ENCODE measurements at regions not wholly inside any gene's neighbourhood (a gene's known extent, or its start where the extent isn't known, plus 50 kb on each side); places are given as distances from the start of the nearest gene placed in this dataset.
A peak's percentile ranks its signal among the peaks of the same experiment; 100 is the strongest.
"Not testable (repeated sequence)": the region's sequence is repeated elsewhere in the genome, so short reads cannot be mapped to it uniquely, and the experiment has no call there.

- no peak for DNase-seq (ENCODE audit: low spot score)
- no peak for FAIRE-seq
Observed at GRCh38 chr4:26175006-26175786, 145.6 kb upstream of the RBPJ start.

DNA sequence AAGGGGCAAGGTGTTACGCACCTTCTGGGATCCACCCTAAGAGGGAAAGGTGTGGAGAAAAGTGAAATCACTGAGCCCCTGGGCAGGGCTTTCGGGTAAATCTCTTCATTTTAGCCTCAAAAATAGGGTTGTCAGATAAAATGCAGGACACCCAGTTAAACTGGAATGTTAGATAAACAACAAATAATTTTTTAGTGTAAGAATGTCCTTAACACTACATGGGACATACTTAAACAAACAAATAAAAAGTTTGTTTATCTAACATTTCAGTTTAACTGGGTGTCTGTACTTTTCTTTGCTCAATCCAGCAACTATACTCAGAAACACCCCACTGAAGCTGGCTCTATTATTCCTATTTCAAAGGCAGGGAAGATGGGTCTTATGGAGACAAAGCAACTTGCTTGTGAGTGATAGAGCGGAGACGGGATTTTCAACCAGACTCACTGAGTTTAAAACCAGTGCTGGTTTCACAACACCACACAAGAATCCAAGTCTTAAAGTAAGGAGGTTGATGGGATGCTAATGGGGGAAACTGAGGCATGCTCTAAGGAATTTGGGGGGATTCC is 144.8 kb upstream of the RBPJ start:
- FAIRE-seq (no peak), DNase-seq (ENCODE audit: low spot score) (no peak)

GRCh38 chr4:26176598-26177149 is 144.1 kb upstream of the RBPJ start:
- DNase-seq (ENCODE audit: low spot score), result no peak
- no peak for FAIRE-seq

DNA sequence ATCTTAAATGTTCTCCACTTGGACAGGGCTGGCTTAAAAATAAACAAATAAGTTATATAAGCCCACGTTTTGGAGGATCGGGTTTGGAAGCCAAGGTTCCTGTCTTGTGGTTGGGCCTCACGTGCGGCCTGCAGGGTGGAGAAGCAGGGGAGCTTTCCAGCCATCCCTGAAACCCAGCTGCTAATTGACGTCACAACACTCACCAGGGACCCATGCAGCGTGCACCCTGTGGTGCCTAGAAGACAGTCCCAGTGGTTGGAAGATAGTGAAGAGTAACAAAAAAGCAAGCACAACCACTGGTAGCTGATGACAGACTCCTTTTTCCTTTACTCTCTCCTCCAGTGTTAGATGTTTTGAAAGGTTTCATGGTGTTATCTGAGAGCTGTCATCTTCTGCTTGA is 142.0 kb upstream of the RBPJ start:
- DNase-seq (ENCODE audit: low spot score) (no peak), FAIRE-seq (no peak)

DNA sequence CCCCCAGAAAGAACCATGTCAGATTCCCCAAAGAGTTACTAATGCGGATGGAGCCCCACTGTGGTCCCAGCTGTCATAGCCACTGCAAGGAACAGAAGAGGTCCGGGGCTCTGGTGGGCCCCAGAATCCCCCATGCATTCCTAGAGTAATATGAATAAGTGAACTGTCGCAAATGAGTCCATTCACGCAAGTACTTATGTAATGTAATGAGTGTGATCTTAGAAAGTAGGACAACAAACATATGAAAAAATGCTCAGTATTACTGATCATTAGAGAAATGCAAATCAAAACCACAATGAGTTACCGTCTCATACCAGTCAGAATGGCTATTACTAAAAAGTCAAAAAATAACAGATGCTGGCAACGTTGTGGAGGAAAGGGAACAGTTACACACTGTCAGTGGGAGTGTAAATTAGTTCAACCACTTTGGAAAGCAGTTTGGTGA is 141.5 kb upstream of the RBPJ start:
- no peak for DNase-seq (ENCODE audit: low spot score)
- FAIRE-seq, result no peak

DNA sequence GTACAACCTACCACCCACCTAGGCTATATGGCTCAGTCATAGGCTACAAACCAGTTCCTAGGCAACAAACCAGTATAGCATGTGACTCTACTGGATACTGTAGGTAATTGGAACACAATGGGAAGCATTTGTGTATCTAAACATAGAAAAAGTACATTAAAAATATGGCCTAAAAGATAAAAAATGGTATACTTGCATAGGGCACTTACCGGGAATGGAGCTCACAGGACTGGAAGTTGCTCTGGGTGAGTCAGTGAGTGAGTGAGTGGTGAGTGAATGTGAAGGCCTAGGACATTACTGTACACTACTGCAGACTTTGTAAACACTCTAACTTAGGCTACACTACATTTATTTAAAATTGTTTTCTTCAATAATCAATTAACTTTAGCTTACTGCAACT is 139.2 kb upstream of the RBPJ start:
- no peak for FAIRE-seq

DNA sequence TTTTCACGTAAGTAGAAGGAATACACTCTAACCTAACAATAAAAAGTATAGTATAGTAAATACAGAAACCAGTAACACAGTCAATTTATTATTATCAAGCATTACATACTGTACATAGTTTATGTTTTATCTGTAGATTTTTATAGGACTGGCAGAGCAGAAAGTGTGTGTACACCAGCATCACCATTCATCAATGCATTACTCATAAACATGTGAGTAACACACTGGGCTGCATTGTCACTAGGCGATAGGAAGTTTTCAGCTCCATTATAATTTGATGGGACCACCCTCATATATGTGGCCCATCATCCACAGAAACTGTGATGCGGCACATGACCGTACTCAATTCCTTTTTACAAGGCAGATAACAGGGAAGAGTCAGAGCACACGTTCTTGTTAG is 137.8 kb upstream of the RBPJ start:
- FAIRE-seq (no peak), DNase-seq (ENCODE audit: low spot score) (no peak)

More for the DNA sequence above, 139.2 kb upstream of the RBPJ start:
- no peak for DNase-seq (ENCODE audit: low spot score)

GRCh38 chr4:26185436-26185835 is 135.4 kb upstream of the RBPJ start:
- no peak for DNase-seq (ENCODE audit: low spot score)
- FAIRE-seq, result no peak

GRCh38 chr4:26191353-26191752 is 129.5 kb upstream of the RBPJ start:
- FAIRE-seq (no peak), DNase-seq (ENCODE audit: low spot score) (no peak)

GRCh38 chr4:26192899-26193869 is 127.6 kb upstream of the RBPJ start:
- FAIRE-seq, result no peak
- DNase-seq (ENCODE audit: low spot score), result no peak

DNA sequence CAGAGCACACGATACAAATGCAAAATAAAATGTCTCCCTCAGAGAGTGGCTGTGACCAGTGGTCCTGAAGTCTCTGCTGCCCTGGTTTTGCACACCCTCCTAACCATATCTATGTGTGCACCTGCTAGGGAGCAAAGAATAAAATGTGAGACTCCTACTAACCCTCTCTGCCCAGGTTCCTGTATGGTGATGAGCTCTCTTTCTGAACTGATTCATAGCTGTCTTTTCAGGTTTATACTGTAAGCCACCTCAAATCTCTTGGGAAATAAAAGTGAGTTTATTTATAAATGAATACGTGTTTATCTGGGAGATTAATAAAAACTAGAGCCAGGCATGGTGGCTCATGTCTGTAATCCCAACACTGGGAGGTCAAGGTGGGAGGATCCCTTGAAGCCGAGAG is 126.0 kb upstream of the RBPJ start:
- no peak for DNase-seq (ENCODE audit: low spot score)

GRCh38 chr4:26196567-26196966 is 124.2 kb upstream of the RBPJ start:
- FAIRE-seq (no peak), DNase-seq (ENCODE audit: low spot score) (no peak)

More for the DNA sequence above, 126.0 kb upstream of the RBPJ start:
- no peak for FAIRE-seq

DNA sequence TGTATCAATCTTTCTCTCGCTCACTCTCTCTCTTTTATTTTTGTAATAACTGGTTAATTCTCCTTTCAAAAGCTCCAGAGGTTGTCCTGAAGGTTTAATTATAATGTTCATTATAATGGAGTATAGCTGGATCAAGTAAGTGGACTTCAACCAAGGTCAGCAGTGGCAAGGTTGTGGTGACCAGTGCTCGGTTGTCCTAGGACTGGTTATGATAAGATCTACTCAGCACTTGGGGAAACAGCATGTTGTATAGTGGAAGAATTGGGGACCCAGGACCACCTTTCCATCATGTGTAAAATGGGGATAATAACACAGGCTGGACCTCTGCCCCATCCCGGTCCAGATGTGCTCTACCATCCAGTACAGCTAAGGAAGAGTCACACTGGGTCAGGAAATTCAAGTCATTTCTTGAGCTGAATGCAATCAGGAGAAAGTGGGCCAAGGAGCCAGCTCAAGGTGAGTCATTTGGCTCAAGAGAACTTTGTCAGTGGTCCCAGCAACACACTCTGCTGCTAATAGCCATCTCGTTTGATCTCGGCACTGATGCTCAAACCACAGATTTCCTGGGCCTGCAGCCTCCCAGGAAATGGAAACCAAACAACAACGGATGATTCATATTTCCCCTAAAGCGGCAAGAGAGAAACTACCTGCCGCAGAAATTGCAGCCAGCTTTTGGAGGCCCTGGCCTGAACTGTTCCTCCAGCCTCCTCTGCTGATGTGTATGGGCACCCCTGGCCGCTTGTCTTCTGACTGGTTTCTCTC is 123.6 kb upstream of the RBPJ start:
- DNase-seq (ENCODE audit: low spot score), result peak; percentile 85
- no peak for FAIRE-seq

DNA sequence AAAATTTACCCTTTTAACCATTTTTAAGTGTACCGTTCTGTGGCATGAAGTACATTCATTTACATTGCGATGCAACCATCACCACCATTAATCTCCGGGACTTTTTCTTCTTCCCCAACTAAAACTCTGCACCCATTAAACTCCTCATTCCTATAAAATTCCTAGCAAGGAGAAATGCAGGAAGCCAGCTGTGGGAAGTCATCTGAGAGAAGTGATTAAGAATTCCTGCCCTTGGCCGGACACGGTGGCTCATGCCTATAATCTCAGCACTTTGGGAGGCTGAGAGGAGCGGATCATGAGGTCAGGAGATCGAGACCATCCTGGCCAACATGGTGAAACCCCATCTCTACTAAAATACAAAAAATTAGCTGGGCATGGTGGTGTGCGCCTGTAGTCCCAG is 121.9 kb upstream of the RBPJ start:
- FAIRE-seq; DNase-seq (ENCODE audit: low spot score): not testable (repeated sequence)

DNA sequence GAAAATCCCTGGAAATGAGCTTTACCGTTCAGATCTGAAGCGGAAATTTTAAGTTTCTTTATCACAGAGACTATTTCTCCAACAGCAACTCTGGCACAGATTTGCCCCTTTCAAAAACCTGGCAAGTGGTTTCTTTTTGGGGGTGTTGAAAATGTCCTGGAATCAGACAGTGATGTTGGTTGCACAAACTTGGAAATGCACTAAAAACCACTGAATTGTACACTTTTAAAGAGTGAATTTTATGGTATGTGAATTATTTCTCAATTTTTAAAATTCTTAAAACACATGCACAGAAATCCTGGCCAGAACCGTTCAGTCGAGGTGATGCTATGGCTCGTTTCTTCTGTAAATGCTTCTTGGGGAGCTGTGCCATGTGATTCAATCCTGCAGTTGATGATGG is 121.2 kb upstream of the RBPJ start:
- no peak for FAIRE-seq
- no peak for DNase-seq (ENCODE audit: low spot score)

- no peak for DNase-seq (ENCODE audit: low spot score)
- FAIRE-seq, result no peak
Observed at GRCh38 chr4:26201120-26201519, 119.7 kb upstream of the RBPJ start.

DNA sequence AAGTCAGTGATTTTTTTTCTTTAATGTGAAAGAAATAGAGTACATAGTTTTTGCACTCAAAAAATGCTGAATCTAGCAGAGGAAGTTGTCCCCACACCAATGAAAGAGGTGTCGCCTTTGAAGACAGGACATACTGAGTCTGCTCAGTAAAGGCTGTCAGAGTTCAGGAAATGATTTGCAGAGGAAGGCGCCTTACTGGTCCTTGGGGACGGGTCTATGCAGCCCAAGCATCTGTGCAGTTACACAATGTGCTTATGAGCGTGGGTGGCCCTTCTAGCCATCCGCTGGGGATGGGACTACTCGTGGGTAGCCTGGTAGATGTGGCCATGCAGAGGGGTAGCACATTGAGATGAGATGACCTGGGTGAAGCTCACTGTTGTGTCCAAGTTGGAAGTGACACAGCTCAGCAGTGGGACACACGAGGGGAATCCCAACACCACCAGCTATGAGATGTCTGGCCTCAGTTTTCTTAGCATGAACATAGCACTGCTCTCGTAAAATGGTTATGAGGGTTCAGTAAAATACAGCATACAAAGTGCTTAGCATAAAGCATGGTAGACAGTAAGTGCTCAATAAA is 116.5 kb upstream of the RBPJ start:
- no peak for FAIRE-seq
- DNase-seq (ENCODE audit: low spot score), result no peak

DNA sequence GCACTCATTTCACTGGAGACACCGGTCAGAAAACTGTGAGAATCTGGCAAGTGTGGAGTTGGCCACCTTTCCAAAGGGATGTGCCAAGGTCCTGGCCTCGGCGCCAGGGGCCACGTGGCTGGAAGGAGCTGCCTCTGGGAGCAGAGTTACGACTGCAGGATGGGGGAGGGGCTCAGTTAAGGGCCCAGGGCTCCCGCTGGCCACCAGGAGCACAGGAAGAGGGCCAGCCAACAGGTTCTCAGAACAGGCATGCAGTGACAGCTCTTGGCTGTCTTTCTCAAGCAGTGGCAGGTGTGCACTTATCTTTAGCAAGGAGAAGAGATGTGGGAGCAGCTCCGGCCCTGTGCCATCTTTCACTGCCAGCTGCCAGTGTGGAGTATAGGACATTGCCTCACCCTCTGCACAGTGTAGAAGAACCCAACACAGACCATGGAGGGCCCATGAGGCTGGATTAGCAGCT is 115.9 kb upstream of the RBPJ start:
- FAIRE-seq (no peak), DNase-seq (ENCODE audit: low spot score) (no peak)

DNA sequence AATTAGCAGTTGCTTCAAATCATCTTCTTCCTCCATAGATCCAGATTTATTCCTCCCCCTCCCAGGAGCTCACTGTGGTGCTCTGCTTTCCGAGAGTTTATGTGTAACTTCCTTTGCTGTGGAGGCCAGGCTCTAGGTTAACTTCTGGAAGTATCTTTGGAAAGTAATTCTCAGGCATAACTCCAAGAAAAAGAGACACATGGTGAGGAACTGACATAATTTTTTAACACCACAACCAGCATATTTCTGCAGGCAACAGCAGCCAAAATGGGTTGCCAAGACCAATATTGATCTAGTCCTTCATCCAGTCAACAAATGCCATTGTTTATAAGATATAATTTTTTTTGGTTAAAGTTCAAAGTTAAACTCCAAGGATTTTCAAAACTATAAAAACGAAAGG is 114.5 kb upstream of the RBPJ start:
- FAIRE-seq (no peak), DNase-seq (ENCODE audit: low spot score) (no peak)

- DNase-seq (ENCODE audit: low spot score), result no peak
- FAIRE-seq, result no peak
Observed at GRCh38 chr4:26206999-26207398, 113.8 kb upstream of the RBPJ start.

Measured in urothelium cell line (cell line).